ENCODE measurements at regions not wholly inside any gene's neighbourhood (a gene's known extent, or its start where the extent isn't known, plus 50 kb on each side); places are given as distances from the start of the nearest gene placed in this dataset.

DNA sequence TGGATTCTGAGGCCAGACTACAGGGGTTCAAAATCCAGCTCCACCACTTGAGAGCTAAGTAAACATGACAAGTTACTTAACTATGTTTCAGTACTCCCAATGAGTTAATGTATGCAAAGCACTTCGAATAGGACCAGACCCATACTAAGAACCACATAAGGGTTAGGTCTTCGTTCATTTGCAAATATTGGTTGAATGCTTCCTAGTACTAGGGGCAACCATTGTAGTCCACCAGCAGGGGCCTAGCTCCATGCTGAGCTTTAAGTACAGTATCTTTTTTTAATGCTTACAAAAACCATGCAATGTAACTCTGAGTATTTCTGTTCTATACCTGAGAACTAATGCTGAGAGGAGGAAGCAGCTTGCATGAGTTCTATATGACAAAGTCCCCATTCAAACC, 80.4 kb upstream of the PDE1C start:
- TF ChIP-seq EZH2 (IDR thresholded peaks at IDR 0.05; ENCODE audit: insufficient read depth, poor library complexity, severe bottlenecking) (no peak), EZH2phosphoT487 (IDR thresholded peaks at IDR 0.05; ENCODE audit: insufficient read depth, low read depth) (no peak)
